Right lobe of liver (tissue), 6 donors: ENCODE measurements at regions not wholly inside any gene's neighbourhood (a gene's known extent, or its start where the extent isn't known, plus 50 kb on each side); places are given as distances from the start of the nearest gene placed in this dataset.

Source experiments
- ATAC-seq, 4 donors: fragments of 200-7000 bp; cut with Tn5 transposase; one replicate each; pipeline ENCODE4 v1.9.1; 2020; ENCODE audit warnings: mild to moderate bottlenecking in 4 of 4, moderate library complexity in 4 of 4
- DNase-seq, 3 donors: peaks; one replicate each; pipeline ENCODE4 v3.0.0-alpha.2; 2020
- H3K27ac ChIP-seq, 3 donors: fragments of 200-600 bp; one replicate each; pipeline ENCODE4 v1.8.0; 2022
- H3K27me3 ChIP-seq, 2 donors: fragments of 200-600 bp; one replicate each; pipeline ENCODE4 v1.8.0; 2022
- H3K36me3 ChIP-seq, 4 donors: fragments of 200-600 bp; sonication (generic) in 1 of 4; one replicate each; pipeline versions ENCODE4 v1.5.1 to v1.8.0; 2017 to 2022; ENCODE audit warnings: control low read depth in 1 of 4
- H3K4me1 ChIP-seq, 4 donors: fragments of 200-600 bp; sonication (generic) in 1 of 4; one replicate each; pipeline versions ENCODE4 v1.5.1 to v1.8.0; 2017 to 2022; ENCODE audit warnings: control low read depth in 1 of 4
- H3K4me3 ChIP-seq, 3 donors: fragments of 200-600 bp; one replicate each; pipeline ENCODE4 v1.8.0; 2022
- H3K9me3 ChIP-seq, 4 donors: fragments of 200-600 bp; sonication (generic) in 1 of 4; one replicate each; pipeline versions ENCODE4 v1.5.1 to v1.8.0; 2017 to 2022; ENCODE audit warnings: control low read depth in 1 of 4
- CTCF ChIP-seq, 4 donors: fragments of 200-600 bp in 3 of 4; fragments of 450-650 bp in 1 of 4; IDR thresholded peaks; one replicate each; pipeline versions ENCODE4 v1.5.1 to v1.8.0; 2016 to 2022; ENCODE audit warnings: antibody characterized with exemption in 4 of 4, mild to moderate bottlenecking in 2 of 4
- POLR2A ChIP-seq: fragments of 450-650 bp; IDR thresholded peaks from one replicate; pipeline ENCODE4 v1.6.1; 2017; ENCODE audit warnings: antibody characterized with exemption, mild to moderate bottlenecking
- WGBS: methylation state at CpG from one replicate; pipeline ENCODE4 v1.1.6; 2018; ENCODE audit warnings: low coverage, low lambda C conversion rate; ENCODE audit not compliant: insufficient coverage; ENCODE audit errors: missing lambda C conversion rate; 5-methylcytosine and 5-hydroxymethylcytosine counted together
- intact Hi-C, 2 donors: fragments of 100-400 bp; cut with DNase I; formaldehyde crosslinking; loops; one replicate each; pipeline versions ENCODE4 v1.11.2 to v1.14.1; 2022
- donor health status: DM: no; HTN: yes; CAD: no.
- donor health status: DM: no; HTN: no; CAD: no.
- donor health status: DM: no; HTN: no; CAD: no.
- donor health status: DM: no; HTN: yes; CAD: no.
- donor health status: DM: no; HTN: yes; CAD: no.

- no peak for ATAC-seq
- WGBS = 35% methylated on average over 4 of the region's 4 CpGs
- Histone ChIP-seq H3K27me3 (no peaks in the 10 kb centered on the region), H3K27ac (no peak overlapping the region), H3K4me1 (no peaks in the 10 kb centered on the region), H3K9me3 (no peaks in the 10 kb centered on the region), H3K4me3 (no peak overlapping the region), H3K36me3 (no peaks in the 10 kb centered on the region)
- no peak for DNase-seq
- intact Hi-C loops = no loop called here
- TF ChIP-seq POLR2A = no peak
Measured at GRCh38 chr16:24482681-24483202, 56.6 kb upstream of the RBBP6 start.

DNA sequence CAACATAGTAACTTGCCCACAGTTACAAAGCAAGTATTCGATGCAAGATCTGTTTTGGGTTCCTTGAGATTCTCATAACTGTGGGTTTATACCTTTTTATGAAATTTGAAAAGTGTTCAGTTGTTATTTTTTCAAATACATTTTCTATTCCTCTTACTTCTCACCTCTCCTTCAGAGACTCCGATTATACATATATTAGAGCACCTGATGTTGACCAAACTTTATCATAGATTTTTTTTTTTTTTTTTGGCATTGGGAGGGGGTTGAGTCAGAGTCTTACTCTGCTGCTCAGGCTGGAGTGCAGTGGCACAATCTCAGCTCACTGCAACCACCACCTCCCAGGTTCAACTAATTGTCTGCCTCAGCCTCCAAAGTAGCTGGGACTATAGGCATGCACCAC lies 51.3 kb upstream of the RBBP6 start:
- intact Hi-C loops = loop anchor here in 1 of 2 donors (5.0 kb wide), 1 partner anchor 441 kb away; no protein-coding TSS in a partner anchor
- 54% methylated on average over 2 of the region's 2 CpGs for WGBS
- no peak overlapping the region for H3K27ac ChIP-seq
- DNase-seq = no peak
- H3K4me3 ChIP-seq = no peak overlapping the region
- TF ChIP-seq CTCF (IDR thresholded peaks at IDR 0.05) = no peak
- TF ChIP-seq POLR2A = no peak
- H3K27me3 ChIP-seq = no peaks in the 10 kb centered on the region
- H3K36me3 ChIP-seq = no peaks in the 10 kb centered on the region
- ATAC-seq = no peak
- H3K9me3 ChIP-seq = no peaks in the 10 kb centered on the region
- no peaks in the 10 kb centered on the region for H3K4me1 ChIP-seq
